ENCODE measurements at regions not wholly inside any gene's neighbourhood (a gene's known extent, or its start where the extent isn't known, plus 50 kb on each side); places are given as distances from the start of the nearest gene placed in this dataset.

GRCh38 chr13:60268203-60268555, 104.5 kb upstream of the DIAPH3 start:
- H3K14ac ChIP-seq (ENCODE audit: insufficient read depth, low read length): no peak overlapping the region
- no peaks in the 10 kb centered on the region for H3K27me3 ChIP-seq (ENCODE audit: insufficient read depth, low read length)
- peaks cover under 1 to 2% of the 10 kb centered on the region in 2 experiments; a peak in 2 of 5 replicates for H3K9me3 Mint-ChIP-seq
- WGBS (ENCODE audit: extremely low coverage, insufficient read length, low lambda C conversion rate): no CpG with 5 or more reads among the region's 8 CpGs
- peak overlapping the region; percentile 49 for H2AFZ ChIP-seq (ENCODE audit: low read length)
- H2BK120ac ChIP-seq (ENCODE audit: low read depth, low read length, poor library complexity, severe bottlenecking): no peak overlapping the region
- no peak overlapping the region for H3K56ac ChIP-seq (ENCODE audit: insufficient read length, low read depth, low read length)
- H4K20me1 ChIP-seq (ENCODE audit: control insufficient read depth, insufficient read depth, insufficient read length): no peaks in the 10 kb centered on the region
- H3K9ac ChIP-seq (ENCODE audit: extremely low read depth, insufficient read length, low read length): no peak overlapping the region
- H3K23ac ChIP-seq (ENCODE audit: insufficient read length, low read depth, low read length): no peak overlapping the region
- no peaks in the 10 kb centered on the region for H3K79me2 ChIP-seq (ENCODE audit: insufficient read depth, low read length)
- no peak overlapping the region for H3K27ac ChIP-seq (ENCODE audit: insufficient read length, low read depth, low read length)
- peaks cover 5% of the 10 kb centered on the region; the same call in 1 of the 2 replicates for H3K4me1 ChIP-seq (ENCODE audit: insufficient read depth, low read length)
- H2BK5ac ChIP-seq (ENCODE audit: insufficient read length, low read length): no peak overlapping the region
- no peak for DNase-seq
- H4K8ac ChIP-seq (replicated peaks; ENCODE audit: insufficient read length, low read depth, low read length): no peak overlapping the region
- no peak for TF ChIP-seq CTCF (conservative IDR thresholded peaks at IDR 0.05)
- peak overlapping the region; percentile 80 for H3K4me2 ChIP-seq (ENCODE audit: insufficient read depth, insufficient read length, low read length)
- H2AK5ac ChIP-seq (ENCODE audit: insufficient read length, low read length): no peak overlapping the region
- no peak overlapping the region for H3K18ac ChIP-seq (ENCODE audit: insufficient read length, low read depth, low read length)
- no peaks in the 10 kb centered on the region for H3K27me3 Mint-ChIP-seq (ENCODE audit: low read depth)
- H2BK15ac ChIP-seq (ENCODE audit: low read depth, low read length): no peak overlapping the region
- no peaks in the 10 kb centered on the region for H3K9me3 ChIP-seq (ENCODE audit: control insufficient read depth, low read depth, low read length)
- no peak overlapping the region for H3K27ac Mint-ChIP-seq
- no peak overlapping the region for H3K4me3 Mint-ChIP-seq
- no peaks in the 10 kb centered on the region for H3K79me1 ChIP-seq (ENCODE audit: insufficient read depth, low read depth, low read length, poor library complexity, severe bottlenecking)
- H4K5ac ChIP-seq (ENCODE audit: insufficient read length, low read depth, low read length): no peak overlapping the region
- H3K4me1 Mint-ChIP-seq: peaks cover 12 to 16% of the 10 kb centered on the region in 2 experiments
- no peak overlapping the region for H4K91ac ChIP-seq (ENCODE audit: insufficient read length, low read depth, low read length)
- H3K23me2 ChIP-seq (ENCODE audit: insufficient read length, low read depth, low read length, poor library complexity, severe bottlenecking): no peaks in the 10 kb centered on the region
- no peak overlapping the region for H3K4ac ChIP-seq (ENCODE audit: low read depth, low read length)
- H2BK20ac ChIP-seq (ENCODE audit: low read depth, low read length, poor library complexity, severe bottlenecking): no peak overlapping the region
- H3K36me3 Mint-ChIP-seq (ENCODE audit: insufficient read depth in 1 of 3, low read depth in 3 of 3): peaks cover under 1 to 2% (median 1%) of the 10 kb centered on the region in 3 experiments; a peak in 5 of 7 replicates
- no peak overlapping the region for H3T11ph ChIP-seq (ENCODE audit: low read length)
- no peak overlapping the region for H2BK12ac ChIP-seq (ENCODE audit: insufficient read length, low read depth, low read length)

Measured in H9 (cell line).